ENCODE measurements at regions not wholly inside any gene's neighbourhood (a gene's known extent, or its start where the extent isn't known, plus 50 kb on each side); places are given as distances from the start of the nearest gene placed in this dataset.

GRCh38 chr2:35337922-35338321 is 1017.7 kb upstream of the CRIM1 start:
- TF ChIP-seq CBFB (IDR thresholded peaks at IDR 0.05; ENCODE audit: low read depth) = no peak
- no peak for TF ChIP-seq POLR2A (IDR thresholded peaks at IDR 0.05; ENCODE audit: low read depth, low read length)
- no peak for TF ChIP-seq NRF1 (conservative IDR thresholded peaks at IDR 0.05; ENCODE audit: low read depth, low read length)
- no peak for TF ChIP-seq MYC (IDR thresholded peaks at IDR 0.05; ENCODE audit: insufficient read depth, insufficient read length, insufficient replicate concordance, low read length, severe bottlenecking)
- TF ChIP-seq SUZ12 (IDR thresholded peaks at IDR 0.05; ENCODE audit: unreplicated experiment) = no peak
- TF ChIP-seq, protein P1, sequence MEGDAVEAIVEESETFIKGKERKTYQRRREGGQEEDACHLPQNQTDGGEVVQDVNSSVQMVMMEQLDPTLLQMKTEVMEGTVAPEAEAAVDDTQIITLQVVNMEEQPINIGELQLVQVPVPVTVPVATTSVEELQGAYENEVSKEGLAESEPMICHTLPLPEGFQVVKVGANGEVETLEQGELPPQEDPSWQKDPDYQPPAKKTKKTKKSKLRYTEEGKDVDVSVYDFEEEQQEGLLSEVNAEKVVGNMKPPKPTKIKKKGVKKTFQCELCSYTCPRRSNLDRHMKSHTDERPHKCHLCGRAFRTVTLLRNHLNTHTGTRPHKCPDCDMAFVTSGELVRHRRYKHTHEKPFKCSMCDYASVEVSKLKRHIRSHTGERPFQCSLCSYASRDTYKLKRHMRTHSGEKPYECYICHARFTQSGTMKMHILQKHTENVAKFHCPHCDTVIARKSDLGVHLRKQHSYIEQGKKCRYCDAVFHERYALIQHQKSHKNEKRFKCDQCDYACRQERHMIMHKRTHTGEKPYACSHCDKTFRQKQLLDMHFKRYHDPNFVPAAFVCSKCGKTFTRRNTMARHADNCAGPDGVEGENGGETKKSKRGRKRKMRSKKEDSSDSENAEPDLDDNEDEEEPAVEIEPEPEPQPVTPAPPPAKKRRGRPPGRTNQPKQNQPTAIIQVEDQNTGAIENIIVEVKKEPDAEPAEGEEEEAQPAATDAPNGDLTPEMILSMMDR (IDR thresholded peaks at IDR 0.05 in 2 of 3, conservative IDR thresholded peaks at IDR 0.05 in 1 of 3; ENCODE audit: control insufficient read depth in 2 of 3, extremely low read depth in 1 of 3, insufficient read depth in 1 of 3, low read depth in 3 of 3, low read length in 3 of 3) = no peak
- TF ChIP-seq MEF2A (IDR thresholded peaks at IDR 0.05; ENCODE audit: insufficient read depth, low read depth, low read length) = no peak

All from GM12878 (cell line).